Endothelial cell of hepatic sinusoid (primary cell): ENCODE measurements at regions not wholly inside any gene's neighbourhood (a gene's known extent, or its start where the extent isn't known, plus 50 kb on each side); places are given as distances from the start of the nearest gene placed in this dataset.

Experiments used
- in situ Hi-C: cut with HindIII; loops from 2 replicates; pipeline ENCODE4 v1.10.0; 2017; ENCODE audit warnings: low sequenced_read_pairs

DNA sequence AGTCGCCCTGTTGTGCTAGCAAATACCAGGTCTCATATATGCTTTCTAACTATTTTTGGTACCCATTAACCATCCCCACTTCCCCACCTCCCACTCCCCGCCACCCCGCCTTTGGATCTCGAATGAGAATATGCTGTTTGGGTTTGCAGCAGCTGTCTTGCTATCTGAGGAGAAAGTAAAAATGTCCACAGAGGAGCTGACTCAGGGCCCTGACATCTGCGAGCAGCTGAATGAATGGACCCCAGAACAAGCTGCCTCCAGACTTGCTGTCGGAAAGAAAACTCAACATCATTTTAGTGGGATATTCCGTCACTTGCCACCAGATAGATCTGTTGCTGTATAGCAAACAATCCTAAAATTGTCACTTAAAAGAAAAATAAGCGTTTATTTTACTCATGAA is 103.7 kb downstream of the LINC00237 start:
- in situ Hi-C loops, result no loop called here

DNA sequence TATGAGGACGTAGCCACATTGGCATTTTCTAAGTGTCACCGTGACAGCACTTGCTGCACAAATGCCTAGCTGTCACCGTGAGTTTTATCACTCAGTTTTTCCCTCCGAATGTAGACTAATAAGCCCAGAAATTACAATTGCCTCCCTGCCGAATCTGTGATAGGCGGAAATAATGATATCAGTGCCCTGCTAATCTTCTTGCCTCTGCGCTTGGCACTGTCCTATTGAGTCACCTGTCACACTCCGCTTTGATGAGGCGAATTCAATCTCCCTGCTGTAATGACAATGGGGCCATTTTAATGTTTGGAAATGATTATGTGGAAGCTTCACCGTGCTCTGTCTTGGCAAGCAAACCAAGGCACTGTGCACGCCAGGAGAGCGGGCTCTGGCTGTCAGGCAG is 112.8 kb downstream of the LINC00237 start:
- in situ Hi-C loops, result no loop called here

DNA sequence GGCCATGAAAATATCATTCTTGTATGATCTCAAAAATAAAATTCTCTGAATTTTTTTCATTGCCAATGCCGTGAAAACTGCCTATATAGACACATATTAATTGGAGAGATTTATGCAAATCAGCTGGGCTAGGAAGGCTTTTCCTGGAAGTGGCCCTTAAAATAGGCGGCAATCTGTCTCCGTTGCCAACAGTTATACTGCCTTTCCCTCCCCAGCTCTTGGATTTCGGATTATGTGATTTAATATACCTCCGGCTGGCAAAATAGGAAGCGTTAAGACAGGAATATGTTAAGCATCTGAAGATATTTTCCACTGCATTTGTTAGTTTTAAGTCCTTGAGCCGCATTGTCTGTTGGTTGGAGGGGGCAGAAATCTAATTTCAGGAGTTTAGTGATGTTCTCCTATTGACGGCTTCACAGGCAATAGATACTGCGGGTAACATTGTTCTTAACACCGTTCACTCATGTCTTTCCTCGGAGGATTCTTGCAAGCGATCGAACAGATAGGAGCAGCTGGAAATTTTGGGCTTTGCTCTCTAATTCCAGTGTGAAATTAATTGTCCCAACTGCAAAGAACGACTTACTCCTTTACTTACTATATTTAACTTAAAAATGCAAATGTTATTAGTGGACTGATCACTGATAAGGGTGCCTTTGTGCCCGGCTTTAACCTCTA is 113.3 kb downstream of the LINC00237 start:
- in situ Hi-C loops, result no loop called here

DNA sequence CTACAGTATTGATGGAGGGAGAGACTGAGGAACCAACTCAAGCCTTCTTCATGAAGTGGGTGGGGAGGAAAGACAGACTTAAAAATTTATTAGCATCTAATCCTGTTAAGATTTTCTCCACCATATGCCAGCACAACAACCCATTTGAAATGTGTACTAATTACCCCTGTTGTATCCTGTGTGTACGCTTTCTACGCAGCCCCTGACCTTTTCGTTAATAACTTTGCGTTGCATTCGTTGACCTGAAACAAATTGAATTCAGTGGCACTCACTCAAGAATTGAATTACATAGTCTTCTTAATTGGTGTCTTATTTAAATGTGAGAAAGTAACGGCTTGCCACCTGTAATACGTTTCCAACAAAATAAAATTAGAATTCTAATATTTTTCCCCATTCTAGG is 113.9 kb downstream of the LINC00237 start:
- in situ Hi-C loops, result no loop called here

DNA sequence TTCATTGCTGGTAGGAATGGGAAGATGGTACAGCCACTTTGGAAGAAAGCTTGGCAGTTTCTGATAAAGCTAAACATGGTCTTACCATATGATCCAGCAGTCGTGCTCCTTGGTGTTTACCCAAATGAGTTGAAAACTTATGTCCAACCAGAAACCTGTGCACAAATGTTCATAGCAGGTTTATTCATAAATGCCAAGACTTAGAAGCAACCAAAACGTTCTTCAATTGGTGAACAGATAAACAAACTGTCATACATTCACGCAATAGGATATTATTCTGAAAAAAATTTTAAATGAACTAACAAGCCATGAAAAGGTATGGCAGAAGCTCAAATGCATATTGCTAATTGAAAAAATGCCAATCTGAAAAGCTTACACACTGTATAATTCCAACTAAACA is 117.1 kb downstream of the LINC00237 start:
- in situ Hi-C loops, result no loop called here

DNA sequence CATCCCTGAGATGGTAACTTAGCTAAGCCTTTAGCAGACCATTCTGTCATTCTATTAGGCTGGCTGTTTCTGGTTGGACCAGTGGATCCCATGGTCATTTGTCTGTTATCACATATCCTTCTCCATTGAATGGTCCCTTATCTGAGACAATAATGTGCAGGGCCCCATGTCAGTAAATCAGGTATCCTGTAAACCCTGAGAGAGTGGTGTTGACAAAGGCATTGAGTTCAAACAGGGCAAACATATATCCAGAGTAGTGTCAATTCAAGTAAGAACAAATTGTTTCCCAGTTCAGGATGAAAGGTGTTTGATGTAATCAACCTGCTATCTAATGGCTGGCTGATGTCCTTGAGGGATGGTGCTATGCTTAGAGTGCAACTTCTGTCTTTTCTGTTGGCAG is 126.2 kb downstream of the LINC00237 start:
- in situ Hi-C loops, result no loop called here

DNA sequence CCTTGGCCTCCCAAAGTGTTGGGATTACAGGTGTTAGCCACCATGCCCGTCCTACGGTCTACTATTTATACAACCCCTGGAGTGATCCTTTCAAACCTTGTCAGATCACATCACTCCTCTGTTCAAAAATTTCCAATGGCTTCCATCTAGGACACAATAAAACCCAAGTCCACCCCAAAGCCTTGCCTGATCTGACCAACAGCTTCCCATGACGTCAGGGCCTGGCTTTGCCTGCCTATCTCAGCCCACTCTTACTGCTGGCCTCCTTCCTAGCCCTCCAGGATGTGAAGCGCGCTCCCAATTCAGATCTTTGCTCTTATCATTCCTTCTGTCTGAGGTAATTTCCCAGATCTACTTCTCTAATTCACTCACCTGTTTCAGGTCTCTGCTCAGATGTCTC is 128.4 kb downstream of the LINC00237 start:
- in situ Hi-C loops, result no loop called here

DNA sequence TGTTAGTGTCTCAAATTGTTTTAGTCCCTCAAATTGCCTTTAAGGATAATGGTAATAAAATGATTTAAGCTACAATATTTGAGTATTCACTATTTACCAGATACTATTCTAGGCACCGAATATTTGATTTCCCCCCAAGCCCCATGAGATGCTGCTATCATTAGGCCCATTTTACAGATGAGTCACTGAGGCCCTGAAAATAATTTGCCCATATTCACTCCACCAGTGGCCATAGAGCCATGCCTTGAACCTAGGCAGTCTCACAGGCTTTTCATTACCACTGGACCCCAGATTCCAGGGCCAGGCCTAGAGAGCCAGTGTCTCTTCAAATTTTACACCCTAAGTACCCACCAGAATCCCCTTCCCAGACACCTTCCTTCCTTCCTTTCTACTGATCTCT is 133.7 kb downstream of the LINC00237 start:
- in situ Hi-C loops, result no loop called here

DNA sequence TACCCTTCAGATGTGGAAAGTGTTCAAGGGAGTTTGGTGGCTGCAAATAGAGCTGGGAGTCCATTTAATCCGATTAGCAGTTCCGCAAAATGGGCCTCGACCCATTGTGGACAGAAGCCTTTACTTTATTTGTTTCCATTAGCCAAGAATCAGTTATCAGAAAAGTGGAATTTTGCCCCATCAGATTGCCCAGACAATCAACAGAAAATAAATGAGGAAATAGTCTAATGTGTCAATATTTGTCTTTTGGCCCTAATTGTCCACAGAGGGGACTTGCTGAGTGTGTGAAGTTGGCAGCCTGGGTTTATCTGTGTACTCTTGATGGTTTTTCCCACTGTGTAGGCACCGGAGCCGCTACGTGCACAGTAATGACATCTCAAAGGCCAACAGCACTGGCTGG is 134.3 kb downstream of the LINC00237 start:
- in situ Hi-C loops, result no loop called here

DNA sequence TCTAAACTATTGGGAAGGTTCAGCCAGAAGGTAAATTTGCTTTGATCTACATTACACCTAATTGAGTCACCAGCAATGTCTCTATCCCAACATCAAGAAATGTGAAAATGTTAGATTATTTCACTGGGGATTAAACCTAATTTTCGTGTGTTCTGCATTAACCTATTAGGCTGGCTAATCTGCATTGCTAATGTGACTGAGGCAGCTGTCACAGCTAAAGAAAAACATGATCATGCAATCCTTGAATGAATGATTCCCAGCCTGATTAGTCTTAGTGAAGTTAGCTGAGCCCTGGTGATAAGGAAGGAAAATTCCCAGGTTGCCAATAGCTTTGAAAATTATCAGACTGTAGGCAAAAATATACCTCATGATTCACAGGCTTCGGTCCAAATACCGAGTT is 135.3 kb downstream of the LINC00237 start:
- in situ Hi-C loops, result no loop called here

DNA sequence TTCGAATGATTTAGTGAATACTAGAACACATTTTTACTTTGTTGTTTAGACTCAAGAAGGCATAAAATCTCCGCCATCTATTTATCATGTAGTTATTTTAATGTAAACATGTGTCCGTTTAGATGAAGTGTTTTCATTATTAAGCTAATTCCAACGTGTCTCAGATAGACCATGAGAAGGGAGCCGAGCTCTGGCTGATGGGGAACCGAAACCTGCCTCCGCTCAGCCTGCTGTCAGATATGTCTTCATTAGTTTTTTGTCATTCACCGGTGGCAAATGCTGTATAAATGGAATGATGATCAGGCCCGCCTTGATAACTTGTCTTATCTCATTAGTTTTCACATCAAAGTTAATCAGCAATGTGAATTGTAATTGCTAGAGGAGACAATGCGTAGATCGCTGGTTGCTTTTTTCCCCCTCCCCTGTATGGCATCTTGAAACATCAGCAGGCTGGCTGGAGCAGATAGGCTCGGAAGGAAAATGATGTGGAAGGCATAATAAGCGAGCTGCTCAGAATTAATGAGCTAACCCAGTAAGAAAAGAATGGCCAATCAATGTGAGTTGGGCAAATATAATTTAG is 136.4 kb downstream of the LINC00237 start:
- in situ Hi-C loops, result no loop called here

DNA sequence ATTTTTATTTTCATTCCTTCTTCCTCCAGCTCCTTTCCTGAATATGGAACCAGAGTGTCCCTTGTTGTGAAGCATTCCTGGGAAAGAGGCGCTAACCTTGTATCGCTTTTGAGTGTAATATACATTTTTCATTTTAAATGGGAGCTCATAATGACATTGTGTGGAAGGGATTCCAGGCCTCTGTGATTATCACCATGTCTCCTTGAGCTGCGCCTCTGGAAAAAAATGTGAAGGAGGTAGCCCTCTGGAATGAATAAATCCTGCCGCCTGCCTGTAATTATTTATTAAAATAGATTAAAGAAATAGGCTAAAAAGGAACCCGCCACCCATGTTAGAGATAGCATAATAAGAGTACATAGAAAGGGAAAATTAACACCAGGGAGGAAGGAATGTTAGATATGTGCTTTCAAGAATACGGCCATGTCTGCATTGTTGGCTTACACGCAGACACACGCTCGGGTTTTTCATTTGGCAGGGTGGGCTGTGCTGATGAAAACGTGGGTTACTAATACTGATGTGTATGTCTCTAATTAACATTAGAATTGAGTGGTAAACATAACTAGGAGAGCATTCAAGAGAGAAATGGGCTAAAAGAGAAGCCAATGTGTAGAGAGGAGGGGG is 138.5 kb downstream of the LINC00237 start:
- in situ Hi-C loops, result no loop called here

DNA sequence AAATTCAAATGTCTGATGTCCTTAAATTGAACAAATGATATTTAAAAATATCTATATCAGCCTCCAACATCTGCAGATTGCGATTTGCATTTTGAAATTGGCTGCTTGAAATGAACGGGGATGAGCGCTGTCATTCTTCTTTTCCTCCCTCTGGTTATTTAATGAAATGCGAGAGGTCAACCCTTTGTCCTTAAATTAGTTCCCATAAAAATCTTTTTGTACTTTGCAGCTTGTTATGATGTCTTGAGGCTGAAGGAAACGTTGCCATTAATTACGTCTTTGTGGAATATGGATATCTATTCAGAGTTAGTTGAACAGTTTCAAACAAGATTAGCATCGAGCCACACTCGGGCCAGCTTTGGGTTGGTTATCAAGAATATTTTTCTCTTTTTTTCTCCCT is 140.0 kb downstream of the LINC00237 start:
- in situ Hi-C loops, result no loop called here

DNA sequence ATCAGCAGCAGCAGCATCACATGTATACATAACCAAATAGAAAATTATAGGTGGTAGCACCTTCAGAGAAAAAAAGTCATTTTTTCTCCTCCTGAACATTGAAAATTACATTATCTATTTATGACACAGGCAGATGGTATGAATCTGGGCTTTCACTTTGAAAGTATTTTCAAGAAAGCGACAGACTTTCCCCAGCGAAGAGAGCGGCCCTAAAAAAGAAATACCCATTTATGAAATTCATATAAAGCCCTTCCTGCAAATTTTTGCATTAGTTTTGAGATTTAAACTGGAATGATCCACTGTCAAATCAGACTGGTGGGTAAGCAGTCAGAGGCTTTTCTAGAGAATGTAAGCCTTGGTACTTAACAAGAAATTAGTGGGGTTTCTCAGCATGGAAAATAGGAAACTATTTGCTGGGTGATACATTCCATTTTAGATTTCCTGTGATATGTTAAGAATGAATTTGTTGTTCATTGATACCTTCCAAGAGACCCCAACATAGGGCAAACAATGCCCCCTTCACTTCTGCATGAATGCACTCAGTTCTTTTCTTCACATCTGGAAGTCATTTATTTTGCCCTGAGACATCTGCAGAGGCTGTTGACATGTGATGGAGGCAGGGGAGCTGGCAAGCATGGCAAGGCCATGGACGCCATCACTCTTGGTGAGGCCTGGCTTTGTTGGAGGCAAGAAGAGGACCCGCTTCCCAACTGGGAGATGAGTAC is 147.0 kb downstream of the LINC00237 start:
- in situ Hi-C loops, result no loop called here

DNA sequence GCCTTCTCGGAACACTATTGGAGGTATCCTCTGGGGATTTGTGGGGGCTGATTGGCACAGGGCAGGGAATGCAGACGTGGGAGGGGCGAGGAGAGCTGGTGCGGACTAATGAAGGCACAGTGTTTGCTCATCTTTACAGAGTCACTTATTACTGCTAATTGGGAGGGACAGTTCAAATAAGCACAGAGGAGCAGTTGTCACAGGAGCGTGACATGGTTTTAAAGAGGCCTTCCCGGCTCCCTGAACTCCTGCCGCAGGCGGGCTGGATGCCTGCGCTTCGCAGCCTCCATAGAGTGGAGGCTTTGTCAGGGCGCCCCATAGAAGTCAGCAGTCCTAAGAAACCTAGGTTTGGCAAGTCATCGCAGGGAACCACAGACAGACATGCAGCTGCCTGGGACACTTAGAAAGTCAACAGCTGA is 149.6 kb downstream of the LINC00237 start:
- in situ Hi-C loops, result no loop called here

DNA sequence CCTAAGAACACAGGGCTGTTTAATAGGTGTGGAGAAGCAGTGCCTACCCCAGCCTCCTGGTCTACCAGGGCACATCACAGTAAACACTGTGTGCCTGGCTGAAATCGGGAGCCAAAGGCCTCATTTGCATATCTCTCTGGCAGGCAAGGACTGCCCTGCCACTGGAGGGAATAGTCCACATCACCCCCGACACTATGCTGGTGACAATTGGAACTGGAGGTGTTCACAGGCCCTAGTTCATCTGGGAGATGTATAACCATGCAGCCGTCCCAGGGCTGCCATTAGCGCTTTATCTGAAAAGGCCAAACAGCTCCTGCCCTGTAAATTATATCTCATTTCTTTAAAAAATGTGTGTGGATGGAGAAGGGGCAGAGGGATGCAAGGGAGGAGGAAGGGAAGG is 150.3 kb downstream of the LINC00237 start:
- in situ Hi-C loops, result no loop called here

DNA sequence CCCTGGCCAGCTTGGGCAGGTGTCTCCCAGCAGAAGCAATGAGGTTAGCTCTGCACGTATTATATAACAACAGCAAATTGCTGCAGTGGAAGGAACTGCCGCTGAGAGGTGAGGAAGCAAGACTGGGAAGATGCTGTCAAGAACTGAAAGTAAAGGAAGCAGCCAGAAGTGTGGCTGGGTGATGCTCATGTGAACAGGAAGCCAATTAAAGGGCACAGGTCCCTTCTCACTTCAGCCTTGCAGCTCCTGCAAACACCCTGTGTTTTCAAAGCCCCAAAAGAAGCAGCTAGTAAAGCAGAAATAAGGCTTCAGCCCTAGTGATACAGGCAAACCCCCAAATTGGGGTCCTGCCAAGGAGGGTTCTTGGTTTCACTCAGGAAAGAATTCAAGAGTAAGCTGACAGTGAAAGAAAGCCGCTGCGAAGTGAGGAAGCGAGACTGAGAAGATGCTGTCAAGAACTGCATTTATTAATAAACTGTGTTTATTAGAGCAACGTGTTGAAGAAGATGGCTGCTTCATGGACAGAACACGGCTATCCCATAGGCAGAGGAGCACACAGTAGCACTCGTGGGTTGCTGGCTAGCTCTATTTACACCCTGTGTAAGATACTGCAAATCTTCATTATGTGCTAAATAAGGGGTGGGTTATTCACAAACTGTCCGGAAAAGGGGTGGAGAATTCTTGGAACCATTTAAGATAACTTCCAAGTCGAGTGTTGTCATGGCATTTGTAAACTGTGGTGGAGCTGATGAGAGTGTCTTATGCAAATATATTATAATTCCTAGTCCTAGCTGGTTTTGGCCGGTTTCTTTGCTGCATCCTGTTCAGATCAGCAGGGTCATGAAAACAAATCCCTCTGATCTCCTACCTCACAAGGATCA is 152.2 kb downstream of the LINC00237 start:
- in situ Hi-C loops, result no loop called here

DNA sequence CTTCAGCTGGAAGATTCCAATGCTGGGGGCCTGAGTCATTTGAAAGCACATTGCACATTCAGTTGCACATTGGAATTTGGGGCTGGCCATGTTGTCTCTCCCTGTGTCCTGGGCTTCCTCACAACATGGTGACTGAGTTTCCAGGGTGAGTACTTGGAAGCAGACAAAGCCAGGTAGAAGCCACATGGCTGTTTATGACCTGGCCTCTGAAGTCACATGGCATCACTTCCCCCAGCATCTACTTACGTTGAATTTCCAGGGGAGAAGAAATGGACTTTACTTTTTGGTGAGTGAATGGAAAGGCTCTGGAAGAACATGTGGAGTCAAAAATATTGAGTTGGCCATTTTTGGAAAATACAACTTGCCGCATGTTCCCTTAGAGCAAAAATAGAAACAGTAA is 155.5 kb downstream of the LINC00237 start:
- in situ Hi-C loops, result no loop called here

DNA sequence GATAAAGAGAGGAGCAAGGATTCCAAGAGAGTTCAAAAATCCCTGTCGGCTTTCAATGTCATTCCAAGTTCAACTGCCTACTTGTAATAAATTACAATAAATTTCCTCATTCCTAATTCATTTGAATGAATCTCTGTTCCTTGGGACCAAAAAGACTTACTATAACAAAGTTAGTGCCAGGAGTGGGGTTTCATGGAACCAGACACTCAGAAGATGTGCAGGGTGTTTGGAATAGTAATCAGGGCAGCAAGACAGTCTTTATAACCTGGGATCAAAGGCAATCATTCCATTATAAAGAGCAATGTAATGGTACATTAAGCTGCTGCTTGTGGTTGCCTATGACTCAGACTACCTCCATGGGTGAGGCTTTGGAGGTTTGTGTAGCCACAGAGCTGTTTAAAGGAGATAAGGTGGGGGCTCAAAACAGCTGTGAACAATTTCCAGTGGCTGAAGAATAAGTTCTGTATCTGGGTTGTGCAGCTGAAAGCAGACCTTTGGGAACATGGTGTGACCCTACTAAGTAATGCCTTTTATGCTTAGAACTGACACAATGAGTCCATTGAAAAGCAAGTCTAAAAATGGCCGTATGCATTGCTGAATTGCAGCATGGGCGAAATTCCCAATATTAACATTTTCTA is 159.9 kb downstream of the LINC00237 start:
- in situ Hi-C loops, result no loop called here

DNA sequence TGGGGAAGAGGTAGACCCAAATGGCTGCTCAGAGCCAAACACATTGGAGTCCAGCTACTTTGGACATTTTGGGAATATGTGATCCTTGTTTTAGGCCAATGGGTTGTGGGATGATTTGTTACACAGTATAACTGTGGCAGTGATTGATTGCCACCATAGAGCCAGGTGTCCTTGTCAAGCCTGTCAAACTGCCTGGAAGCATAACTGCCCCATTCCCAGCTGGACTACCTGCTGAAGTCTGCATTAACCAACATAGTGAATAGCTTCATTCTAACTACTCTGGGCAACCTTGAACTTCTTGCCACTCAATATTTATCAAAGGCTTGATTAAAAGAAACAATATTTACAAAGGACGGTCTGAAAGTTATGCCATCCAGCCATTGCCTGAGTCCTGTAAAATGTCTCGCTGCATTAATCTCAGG is 164.7 kb downstream of the LINC00237 start:
- in situ Hi-C loops, result no loop called here
